ENCODE measurements at regions not wholly inside any gene's neighbourhood (a gene's known extent, or its start where the extent isn't known, plus 50 kb on each side); places are given as distances from the start of the nearest gene placed in this dataset.

DNA sequence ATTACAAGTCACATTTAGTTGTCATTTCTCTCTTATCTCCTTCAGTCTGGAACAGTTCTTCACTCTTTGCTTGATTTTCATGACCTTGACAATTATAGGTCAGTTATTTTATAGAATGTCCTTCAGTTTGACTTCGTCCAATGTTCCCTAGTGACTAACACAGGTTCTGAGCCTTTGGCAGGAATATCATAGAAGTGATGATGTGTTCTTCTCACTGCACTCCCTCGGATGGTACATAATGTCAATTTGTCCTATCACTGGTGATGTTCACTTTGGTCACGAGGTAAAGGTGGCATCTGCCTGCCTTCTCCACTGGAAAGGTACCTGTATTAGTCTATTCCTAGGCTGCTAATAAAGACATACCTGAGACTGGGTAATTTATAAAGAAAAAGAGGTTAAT lies 126.0 kb upstream of the PTPN3 start:
- TF ChIP-seq POLR2A (conservative IDR thresholded peaks at IDR 0.05) (no peak), EZH2 (IDR thresholded peaks at IDR 0.05; ENCODE audit: borderline replicate concordance, low read depth, low read length) (no peak), POLR2AphosphoS5 (IDR thresholded peaks at IDR 0.05; ENCODE audit: control insufficient read depth, insufficient read depth, low read depth, low read length) (no peak)
- TF ChIP-seq, protein P1, sequence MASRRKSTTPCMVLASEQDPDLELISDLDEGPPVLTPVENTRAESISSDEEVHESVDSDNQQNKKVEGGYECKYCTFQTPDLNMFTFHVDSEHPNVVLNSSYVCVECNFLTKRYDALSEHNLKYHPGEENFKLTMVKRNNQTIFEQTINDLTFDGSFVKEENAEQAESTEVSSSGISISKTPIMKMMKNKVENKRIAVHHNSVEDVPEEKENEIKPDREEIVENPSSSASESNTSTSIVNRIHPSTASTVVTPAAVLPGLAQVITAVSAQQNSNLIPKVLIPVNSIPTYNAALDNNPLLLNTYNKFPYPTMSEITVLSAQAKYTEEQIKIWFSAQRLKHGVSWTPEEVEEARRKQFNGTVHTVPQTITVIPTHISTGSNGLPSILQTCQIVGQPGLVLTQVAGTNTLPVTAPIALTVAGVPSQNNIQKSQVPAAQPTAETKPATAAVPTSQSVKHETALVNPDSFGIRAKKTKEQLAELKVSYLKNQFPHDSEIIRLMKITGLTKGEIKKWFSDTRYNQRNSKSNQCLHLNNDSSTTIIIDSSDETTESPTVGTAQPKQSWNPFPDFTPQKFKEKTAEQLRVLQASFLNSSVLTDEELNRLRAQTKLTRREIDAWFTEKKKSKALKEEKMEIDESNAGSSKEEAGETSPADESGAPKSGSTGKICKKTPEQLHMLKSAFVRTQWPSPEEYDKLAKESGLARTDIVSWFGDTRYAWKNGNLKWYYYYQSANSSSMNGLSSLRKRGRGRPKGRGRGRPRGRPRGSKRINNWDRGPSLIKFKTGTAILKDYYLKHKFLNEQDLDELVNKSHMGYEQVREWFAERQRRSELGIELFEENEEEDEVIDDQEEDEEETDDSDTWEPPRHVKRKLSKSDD (conservative IDR thresholded peaks at IDR 0.05; ENCODE audit: low read length) = no peak
